ENCODE measurements at regions not wholly inside any gene's neighbourhood (a gene's known extent, or its start where the extent isn't known, plus 50 kb on each side); places are given as distances from the start of the nearest gene placed in this dataset.

GRCh38 chr1:209324901-209325871, 258.3 kb upstream of the CAMK1G start:
- TF ChIP-seq POLR2A (IDR thresholded peaks at IDR 0.05) (no peak), CTCF (IDR thresholded peaks at IDR 0.05) (no peak)

Measured in lower leg skin (tissue), 3 donors.